ENCODE measurements at regions not wholly inside any gene's neighbourhood (a gene's known extent, or its start where the extent isn't known, plus 50 kb on each side); places are given as distances from the start of the nearest gene placed in this dataset.
A peak's percentile ranks its signal among the peaks of the same experiment; 100 is the strongest.

DNA sequence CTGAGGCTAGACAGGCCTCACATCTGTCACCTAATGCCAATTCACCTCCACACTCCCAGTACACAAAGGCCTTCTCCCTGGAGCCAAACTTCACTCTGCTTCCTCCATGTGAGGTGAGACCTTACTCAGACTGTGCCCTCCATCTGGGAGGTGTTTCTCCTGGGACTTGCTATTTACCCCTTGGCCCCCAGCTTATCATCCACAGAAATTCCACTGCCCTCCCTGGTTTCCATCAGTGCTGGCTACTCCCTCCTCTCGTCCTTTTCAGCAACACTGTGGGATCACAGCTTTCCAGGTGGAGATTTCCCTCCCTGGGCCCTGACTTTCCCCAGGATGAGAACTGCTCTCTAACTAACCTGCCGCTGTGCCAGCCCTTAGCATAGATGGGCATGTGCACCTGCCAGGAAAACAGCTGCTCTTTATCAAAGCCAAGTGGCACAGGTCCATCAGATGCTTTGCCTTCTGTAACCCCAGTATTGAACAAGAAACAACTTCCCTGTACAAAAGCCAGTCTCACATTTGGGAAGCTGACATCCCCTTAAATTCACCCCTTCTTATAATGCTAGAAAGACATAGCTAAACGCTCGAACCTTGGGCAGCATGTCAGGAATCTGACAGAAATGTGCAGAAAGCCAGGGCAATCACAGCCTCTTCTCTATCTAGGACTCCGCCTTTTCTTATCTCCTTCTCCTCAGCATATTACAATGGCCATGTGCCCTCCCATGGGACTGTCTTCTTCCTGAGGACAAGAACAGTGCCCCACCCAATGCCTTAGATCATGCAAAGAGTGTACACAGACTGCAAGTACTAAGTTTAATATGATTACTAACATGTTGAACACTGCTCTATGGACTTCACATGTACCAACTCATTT lies 535.5 kb upstream of the ID2 start:
- no peak for DNase-seq (ENCODE audit: low read depth in 1 of 2, low spot score in 1 of 2)

DNA sequence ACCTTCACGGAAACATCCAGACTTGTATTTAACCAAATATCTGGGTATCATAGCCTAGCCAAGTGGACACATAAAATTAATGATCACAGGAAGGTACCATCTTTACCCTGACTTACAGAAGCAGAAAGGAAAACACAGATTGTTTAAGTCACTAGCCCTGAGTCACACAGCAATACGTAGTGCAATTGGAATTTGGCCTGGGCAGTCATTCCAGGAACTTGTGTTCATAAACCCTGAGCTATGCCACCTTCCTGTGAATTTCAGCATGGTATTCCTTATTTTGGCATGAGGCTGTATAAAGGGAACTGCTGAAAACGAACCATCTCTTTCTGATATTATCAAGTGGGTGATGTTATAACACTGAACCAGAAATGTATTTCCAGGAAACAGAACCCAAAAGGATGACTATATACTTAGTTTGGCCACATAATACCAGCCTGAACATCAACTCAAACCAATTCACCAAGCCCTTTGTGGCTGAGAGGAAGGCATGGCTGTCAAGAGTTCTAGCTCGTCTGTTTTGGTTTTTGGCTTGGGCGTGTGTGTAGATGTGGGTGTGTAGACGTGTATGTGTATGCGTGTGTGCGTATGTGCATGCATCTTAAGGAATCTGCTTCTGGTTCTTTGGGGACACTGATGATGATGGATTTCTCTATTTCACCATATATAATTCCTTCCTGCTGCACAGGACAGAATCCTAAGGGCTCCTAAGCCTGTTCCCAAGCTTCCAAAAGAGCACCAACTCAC lies 533.4 kb upstream of the ID2 start:
- DNase-seq (ENCODE audit: low read depth in 1 of 2, low spot score in 1 of 2), result no peak

DNA sequence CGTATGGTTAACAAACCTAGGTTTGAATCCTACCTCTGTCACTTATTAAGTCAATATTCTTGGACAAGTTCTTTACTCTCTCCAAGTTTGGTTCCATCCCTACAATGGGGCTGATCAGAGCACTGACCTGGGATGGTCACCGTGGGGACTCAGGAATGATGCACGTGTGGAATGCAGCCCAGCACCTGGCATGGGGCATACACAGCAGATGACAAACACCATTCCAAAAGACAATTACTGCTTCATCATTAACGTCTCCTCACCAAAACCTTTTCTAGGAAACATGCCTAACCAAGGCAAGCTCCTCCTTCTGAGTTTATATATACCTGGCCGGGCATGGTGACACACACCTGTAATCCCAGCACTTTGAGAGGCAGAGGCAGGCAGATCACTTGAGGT lies 532.9 kb upstream of the ID2 start:
- no peak for DNase-seq (ENCODE audit: low read depth in 1 of 2, low spot score in 1 of 2)

DNA sequence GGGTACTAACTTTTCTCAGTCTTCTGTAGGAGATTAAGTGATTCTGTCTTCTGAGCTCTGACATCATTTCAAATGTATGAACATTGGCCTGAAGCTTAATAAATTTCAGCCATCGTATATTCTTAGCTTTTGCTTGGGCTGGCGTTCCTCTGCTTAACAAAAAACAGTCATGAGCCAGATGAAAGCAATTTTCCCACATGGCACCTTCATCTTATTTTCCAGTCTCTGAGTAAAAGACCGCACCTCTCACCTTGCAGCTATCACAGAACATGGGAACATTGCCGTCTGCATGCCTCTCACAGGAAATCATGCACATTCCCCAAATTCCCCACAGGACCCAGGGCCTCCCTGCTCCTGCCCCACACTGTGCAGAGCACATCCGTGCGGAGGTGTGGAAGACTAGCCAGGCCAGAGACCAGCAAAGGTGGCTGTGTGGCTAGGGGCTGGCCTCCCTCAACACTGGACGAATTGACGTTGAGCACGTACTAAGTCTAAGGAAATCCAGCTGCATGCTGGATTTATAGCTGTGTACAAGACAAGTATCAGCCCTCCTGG lies 531.8 kb upstream of the ID2 start:
- DNase-seq (ENCODE audit: low read depth in 1 of 2, low spot score in 1 of 2), result no peak

DNA sequence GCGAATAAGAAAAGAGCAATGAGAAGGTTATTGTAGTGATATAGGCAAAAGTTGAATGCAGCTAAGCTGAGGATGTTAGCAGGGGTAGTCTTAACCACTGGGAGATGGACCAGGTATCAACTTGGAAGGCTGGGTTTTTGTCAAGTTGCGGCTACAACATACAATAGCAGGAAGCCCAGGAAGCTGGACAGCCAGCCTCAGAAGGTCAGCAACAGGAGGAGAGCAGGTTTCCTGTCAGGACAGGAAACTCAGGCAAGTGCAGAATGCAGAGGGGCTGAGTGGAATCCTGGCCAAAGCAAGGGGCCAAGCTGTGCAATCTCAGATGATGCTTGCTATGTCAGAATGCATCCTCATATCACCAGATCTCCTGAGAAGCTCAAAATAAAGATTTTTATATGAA lies 530.0 kb upstream of the ID2 start:
- no peak for DNase-seq (ENCODE audit: low read depth in 1 of 2, low spot score in 1 of 2)

DNA sequence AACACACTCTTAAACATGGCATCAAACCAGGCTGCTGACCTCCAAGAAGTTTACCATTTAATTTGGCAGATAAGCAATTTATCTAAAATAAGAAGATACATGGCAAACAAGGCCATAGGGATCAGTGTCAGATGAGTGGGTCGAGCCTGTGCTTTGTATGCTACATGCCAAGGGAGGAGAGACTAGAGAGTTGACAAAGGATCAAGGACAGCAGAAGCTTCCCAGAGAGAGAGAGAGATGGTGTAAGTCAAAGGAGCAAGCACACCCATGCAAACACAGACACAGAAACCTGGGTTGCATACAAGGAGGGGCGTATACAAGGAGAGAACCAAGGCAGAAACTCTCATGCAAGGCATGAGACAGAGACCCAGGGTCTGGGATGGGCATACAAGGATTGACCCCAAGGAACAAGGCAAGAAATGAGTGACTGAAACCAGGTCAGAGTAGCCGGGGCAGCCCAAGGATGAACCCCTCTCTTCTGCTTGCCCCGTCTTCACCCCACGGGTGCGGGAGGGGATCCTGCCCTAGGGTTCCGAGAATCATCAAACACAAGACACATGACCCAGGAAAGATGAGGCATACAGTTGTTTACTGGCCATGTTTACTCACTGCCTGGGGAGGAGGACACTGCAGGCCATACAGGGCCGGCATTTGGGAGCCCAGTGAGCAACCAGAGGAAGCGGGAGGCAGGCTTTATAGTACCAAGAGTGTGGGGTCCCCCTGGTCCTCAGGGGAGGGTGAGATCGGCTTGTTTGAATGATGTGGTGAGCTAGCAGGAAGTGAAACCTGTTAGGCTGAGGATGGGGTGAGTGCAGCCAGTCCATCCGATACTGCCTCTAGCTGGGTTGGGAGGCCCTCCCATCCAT lies 529.2 kb upstream of the ID2 start:
- no peak for DNase-seq (ENCODE audit: low read depth in 1 of 2, low spot score in 1 of 2)

DNA sequence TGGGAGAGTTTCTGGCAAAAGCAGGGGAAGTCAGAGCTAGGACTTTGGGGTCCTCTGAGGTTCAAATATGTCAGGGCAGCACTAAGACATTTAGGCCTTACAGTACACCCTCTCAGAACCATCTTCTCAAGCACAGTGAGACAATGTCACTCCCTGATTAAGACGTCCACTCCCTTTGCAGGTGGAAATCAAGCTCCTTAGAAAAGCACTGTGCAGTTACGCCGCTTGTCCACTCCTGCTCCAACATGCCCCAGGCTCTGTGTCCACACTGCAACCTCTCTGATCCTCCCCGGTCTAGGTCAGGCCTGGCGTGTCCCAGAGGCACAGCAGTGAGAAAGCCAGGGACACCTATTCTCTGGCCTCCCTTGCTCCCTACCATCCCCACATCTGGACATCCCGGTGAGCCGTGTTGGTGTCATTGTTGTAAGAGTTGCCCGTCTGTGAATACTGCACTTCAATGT lies 528.6 kb upstream of the ID2 start:
- no peak for DNase-seq (ENCODE audit: low read depth in 1 of 2, low spot score in 1 of 2)

DNA sequence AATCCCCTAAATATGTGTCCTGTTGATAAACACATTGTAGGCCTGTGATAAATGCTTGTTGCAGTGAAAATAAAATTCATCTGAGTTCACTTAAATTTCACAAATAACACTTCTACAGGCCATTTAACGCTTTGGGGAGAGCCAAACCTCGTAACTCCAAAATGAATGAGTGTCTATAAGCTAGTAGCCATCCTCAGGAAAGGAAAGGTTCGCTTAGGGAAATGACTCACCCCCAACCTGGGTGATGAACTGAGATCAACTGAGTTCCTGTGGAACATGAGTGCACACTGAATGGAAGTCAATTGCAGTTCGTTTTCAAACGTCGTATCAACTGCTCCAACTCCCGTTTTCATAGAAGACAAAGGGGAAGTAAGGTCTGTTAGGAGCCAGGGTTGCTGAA lies 527.6 kb upstream of the ID2 start:
- no peak for DNase-seq (ENCODE audit: low read depth in 1 of 2, low spot score in 1 of 2)

DNA sequence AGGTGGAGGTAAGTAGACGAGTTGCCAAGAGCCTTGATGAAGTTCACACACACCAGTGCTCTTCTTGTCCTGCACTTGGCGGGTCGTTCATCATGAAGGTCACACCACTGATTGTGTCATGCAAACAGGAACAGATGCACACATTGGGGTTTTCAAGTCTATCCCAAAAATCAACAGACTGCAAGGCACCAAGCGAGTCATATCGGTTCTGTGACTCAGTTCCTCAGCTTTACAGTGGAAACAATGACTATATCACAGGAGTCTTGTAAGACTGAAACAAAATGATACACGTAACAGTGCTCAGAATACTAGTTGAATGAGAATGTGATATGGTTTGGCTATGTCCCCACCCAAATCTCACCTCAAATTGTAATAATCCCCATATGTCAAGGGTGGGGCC lies 526.9 kb upstream of the ID2 start:
- peak in 1 of 2 donors; percentile 43 for DNase-seq (ENCODE audit: low read depth in 1 of 2, low spot score in 1 of 2)

DNA sequence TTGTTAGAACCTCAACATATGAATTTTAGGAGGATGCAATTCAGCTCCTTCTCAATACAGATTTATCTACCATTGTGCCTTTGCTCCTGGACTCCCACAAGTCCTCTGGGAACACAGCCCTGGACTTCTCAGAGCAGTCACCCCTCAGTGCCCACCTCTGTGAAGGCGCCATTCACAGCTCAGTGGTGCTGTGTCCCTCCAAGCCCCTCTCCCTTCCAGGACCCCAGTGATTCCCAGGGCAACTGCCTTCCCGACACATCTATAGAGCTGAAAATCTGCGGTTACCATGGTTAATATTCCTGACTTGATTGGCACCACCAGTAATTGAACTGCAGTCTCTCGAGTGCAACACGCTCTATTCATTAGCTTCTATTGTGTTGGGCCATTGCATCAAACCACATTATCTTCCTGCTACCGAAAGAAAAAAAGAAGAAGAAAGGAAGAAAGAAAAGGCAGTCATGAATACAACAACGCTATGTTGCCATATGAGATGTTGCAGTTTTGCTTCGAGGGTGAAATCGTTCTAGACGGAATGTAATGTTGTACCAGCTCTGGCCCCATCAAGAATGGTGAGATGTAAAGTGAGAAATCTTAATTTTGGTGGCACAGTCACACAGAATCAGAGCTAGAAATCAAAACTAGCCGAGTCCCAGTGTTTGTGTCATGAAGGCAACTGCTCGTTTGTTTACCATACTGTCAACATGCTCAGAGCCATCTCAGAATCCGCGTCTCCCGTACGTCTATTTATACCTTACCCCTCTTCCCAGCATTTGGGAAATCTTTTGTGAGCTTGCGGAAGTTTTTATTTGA lies 524.0 kb upstream of the ID2 start:
- no peak for DNase-seq (ENCODE audit: low read depth in 1 of 2, low spot score in 1 of 2)

DNA sequence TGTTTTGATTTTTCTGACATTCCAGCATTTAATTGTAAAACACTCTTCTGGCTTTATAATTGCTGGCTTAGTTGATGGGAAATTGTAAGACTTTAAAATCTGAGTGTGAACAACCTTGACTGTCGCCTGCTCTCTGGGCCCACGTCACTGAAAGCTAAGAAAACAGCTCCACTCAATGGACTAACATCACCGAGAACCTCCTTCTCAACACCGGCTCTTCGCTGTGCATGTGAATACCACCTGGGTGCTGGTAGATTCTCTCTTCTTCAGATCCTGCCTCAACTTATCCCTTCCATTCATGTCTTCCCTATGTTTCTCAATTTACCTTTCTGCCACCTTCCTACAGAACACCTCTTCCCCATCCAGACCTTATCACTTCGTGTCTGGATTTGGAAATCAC lies 523.1 kb upstream of the ID2 start:
- DNase-seq (ENCODE audit: low read depth in 1 of 2, low spot score in 1 of 2), result no peak

DNA sequence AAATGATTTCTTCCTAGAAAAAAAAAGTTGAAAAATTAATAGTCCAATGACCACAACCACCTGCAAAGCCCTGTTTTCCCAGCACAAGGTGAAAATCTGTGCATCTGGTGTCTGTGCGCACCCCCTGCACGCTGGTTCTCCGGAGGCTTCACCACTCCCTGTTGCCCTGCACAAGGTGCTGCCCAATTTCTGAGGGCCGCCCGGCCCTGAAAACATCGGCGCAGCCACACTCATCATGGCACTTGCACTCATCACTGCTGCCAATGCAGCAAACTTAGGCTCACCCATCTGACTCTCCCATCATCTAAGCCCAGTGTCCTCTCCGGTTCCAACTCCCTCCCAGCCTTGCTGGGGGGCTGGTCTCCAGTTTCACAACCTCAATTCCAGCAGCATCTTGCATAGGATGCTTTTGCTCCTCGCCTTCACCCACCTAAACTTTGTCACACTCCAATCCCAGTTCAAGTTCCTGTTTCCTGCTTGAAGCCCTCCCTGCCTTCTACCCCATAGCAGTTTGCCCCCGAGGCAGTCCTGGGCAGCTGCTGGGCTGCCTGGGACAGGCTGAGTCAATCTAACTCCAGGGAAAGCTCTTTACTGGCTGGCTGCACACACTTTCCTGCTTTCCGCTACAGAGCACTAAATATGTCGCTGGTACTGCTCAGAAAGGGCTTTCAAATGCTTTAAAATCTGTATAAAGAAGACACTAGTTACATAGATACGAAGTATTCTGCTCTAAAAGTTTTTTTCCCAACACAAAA lies 522.5 kb upstream of the ID2 start:
- DNase-seq (ENCODE audit: low read depth in 1 of 2, low spot score in 1 of 2), result no peak

DNA sequence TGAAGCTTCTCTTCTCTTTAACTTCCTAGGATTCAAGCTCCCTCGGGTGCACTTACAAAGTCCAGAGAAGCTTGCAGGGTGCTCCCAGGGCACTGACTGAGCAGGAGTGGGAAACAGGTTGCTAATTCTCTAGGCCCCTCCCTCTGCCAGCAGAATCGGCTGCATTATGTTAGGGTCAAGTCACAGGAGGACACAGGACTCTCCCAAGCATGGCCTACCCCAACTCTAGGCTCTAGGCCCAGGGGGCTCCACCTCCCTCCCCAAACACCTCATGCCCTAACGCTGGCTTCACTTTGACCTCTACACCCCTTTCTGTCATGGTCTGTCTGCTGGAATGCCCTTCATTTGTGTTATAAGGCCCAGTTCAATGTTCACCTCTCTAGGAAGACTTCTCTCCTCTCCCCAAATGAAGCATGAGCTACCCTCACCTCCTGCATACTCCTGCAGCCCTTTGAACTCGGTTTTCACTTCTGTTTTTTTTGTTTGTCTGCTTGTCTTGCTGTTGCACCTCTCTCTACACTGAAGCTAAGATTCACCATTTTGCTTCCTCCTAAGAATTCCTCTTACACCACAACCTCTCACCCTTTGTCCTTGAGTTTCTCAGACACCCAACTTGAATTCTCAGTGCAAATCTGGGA lies 521.8 kb upstream of the ID2 start:
- DNase-seq (ENCODE audit: low read depth in 1 of 2, low spot score in 1 of 2), result no peak

DNA sequence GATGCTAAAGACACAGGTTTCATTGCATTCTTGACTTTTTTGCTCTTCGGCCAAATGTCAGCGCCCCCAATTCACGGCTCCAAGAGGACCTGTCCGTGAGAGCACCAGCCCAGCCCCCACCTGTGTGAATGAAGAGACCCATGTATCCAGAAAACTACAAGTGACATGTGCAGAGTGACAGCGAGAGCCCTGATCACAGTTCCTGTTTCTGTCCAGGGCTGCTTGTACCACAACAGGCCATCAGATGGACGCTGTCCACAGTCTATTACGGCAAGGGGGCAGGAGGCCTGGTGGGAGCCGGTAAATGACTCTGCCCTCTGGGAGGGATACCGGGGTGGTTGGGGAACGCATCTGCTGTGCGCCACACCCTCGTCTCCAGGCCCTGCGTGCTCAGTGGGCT lies 520.9 kb upstream of the ID2 start:
- DNase-seq (ENCODE audit: low read depth in 1 of 2, low spot score in 1 of 2), result no peak

DNA sequence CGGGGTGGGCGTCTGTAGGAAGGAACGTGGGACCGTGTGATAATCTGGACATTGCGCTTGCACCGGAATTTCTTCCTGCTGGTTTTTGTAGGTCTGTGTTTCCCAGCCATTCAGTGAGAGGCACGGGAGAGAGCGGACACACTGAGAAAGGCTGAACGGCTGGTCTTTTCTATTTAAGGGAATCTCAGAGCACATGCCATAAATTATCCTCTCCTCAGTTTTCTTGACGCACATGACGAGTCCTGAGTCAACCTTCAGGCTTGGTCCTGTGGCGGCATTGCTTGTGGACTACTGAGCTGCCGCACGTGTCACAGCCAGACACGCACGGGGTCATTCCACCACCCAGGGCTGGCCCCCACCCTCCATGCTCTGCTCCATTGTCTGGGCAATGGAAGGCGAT lies 519.3 kb upstream of the ID2 start:
- no peak for DNase-seq (ENCODE audit: low read depth in 1 of 2, low spot score in 1 of 2)

DNA sequence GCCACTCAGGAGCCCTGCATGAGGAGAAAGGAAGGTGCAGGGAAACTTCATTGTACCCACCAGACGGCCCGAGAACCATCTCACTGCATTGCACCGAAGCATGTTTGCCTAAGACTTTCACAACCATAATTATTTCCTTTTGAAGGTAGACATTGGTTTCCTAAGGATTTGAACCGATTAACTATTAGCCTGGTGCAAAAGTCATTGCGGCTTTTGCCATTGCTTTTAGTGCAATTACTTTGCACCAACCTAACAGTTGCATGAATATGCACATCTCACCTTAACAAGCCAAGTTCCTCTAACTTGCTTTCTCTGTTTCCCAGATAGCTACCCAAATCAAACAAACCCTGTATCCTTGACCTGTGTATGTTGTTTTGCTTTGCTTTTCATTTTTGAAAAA lies 516.3 kb upstream of the ID2 start:
- DNase-seq (ENCODE audit: low read depth in 1 of 2, low spot score in 1 of 2), result no peak

DNA sequence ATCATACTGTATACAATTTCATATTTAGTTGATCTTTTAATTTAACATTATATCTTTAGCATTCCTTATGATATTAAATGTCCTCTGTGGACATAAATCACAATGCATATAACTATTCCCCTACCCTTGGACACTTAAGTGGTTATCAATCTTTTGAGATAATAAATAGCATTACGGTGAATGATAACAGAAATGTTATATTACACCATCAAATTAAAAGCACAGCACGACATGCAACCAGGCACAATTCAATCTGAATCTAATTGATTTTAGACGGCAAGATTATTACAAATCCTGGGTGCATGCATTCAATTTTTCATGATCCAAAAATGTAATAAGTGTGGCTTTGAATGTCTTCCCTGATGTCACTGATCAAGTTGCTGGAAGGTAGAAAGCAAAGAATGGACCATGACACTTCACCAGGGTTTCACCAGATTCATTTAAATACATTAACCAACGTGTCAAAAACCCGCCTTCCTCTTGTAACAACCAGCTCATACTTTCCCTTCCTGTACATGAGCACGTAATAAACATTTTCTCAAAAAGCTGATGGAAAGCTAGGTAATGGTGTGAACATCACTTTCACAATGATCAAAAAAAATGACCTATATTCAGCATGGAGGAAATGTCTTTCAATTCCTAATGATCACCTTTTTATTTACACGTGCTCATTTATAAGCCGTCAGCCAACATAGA lies 513.7 kb upstream of the ID2 start:
- DNase-seq (ENCODE audit: low read depth in 1 of 2, low spot score in 1 of 2), result no peak

DNA sequence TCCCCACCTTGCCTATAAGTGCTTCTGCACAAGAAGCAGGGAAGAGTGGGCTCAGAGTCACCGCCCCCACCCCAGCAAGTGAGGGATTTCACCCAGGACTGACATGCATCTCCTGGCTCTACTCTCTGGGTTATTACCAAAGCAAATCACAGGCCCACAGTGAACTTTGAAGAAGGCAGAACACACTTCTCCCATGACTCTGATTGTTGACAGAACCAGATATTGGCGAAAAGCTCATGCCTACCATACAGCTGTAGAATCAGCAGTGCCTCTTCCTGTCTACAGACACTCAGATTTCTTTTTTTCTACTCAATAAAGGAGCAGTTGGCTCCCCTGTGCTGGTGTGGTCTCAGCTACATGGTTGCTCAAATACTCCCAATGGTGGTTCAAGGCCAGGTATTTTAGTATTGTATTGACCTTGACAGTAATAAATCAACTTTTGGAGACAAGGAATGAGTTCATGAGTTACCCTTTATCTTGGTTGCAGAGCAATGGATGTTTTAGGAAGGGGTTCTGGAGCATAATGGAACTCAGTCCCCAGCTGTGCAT lies 512.9 kb upstream of the ID2 start:
- no peak for DNase-seq (ENCODE audit: low read depth in 1 of 2, low spot score in 1 of 2)
